ENCODE measurements at regions not wholly inside any gene's neighbourhood (a gene's known extent, or its start where the extent isn't known, plus 50 kb on each side); places are given as distances from the start of the nearest gene placed in this dataset.

DNA sequence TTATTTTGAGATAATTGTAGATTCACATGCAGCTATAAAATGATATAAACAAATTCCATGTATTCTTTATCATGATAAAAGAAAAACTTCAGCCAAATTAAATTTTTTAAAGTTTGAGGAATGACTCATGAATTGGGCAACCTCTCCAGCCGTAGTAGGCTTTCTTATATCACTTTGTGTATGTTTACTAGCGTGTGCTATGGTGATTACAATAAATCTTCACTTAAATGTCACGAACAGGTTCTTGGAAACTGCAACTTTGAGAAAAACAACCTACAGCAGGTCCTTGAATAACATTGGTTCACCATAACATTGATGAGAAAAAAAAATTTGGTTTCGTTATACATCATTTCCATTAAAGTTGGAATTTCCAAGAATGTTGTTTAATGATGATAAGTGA is 730.9 kb upstream of the TYRP1 start:
- no peak for DNase-seq (ENCODE audit: low spot score)
- no peak for ATAC-seq (ENCODE audit: low read depth)
- TF ChIP-seq, protein P1, sequence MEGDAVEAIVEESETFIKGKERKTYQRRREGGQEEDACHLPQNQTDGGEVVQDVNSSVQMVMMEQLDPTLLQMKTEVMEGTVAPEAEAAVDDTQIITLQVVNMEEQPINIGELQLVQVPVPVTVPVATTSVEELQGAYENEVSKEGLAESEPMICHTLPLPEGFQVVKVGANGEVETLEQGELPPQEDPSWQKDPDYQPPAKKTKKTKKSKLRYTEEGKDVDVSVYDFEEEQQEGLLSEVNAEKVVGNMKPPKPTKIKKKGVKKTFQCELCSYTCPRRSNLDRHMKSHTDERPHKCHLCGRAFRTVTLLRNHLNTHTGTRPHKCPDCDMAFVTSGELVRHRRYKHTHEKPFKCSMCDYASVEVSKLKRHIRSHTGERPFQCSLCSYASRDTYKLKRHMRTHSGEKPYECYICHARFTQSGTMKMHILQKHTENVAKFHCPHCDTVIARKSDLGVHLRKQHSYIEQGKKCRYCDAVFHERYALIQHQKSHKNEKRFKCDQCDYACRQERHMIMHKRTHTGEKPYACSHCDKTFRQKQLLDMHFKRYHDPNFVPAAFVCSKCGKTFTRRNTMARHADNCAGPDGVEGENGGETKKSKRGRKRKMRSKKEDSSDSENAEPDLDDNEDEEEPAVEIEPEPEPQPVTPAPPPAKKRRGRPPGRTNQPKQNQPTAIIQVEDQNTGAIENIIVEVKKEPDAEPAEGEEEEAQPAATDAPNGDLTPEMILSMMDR (IDR thresholded peaks at IDR 0.05; ENCODE audit: poor library complexity, severe bottlenecking) = no peak
- Histone ChIP-seq H3K4me3 (ENCODE audit: severe bottlenecking) (no peak overlapping the region), H3K27ac (ENCODE audit: poor library complexity, severe bottlenecking) (no peak overlapping the region), H3K9me3 (ENCODE audit: severe bottlenecking) (no peaks in the 10 kb centered on the region), H3K27me3 (ENCODE audit: insufficient read depth, poor library complexity, severe bottlenecking) (no peaks in the 10 kb centered on the region), H3K36me3 (ENCODE audit: low read depth) (no peaks in the 10 kb centered on the region), H3K4me1 (ENCODE audit: insufficient read depth, poor library complexity, severe bottlenecking) (no peaks in the 10 kb centered on the region)

DNA sequence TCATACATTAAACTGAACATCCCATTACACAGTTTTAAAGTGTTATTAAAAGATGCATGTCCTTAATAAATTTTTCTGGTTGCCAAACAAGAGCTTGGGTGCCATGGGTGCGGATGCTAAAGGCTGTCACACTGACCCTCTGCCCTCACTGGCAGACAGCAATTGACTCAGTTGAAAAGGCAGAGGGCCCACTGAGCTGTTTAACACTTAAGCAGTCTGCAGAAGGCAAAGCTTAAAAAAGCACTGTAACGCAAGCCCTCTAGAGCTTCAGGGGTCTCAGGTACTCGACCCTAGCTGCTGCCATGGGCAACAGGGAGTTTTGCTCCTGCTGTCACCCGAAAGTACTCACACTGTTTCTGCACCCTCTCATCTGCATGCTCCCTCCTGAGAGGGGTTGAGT is 726.4 kb upstream of the TYRP1 start:
- Histone ChIP-seq H3K36me3 (ENCODE audit: low read depth) (no peaks in the 10 kb centered on the region), H3K4me1 (ENCODE audit: insufficient read depth, poor library complexity, severe bottlenecking) (no peaks in the 10 kb centered on the region), H3K9me3 (ENCODE audit: severe bottlenecking) (no peaks in the 10 kb centered on the region), H3K27ac (ENCODE audit: poor library complexity, severe bottlenecking) (no peak overlapping the region), H3K4me3 (ENCODE audit: severe bottlenecking) (no peak overlapping the region), H3K27me3 (ENCODE audit: insufficient read depth, poor library complexity, severe bottlenecking) (no peaks in the 10 kb centered on the region)
- DNase-seq (ENCODE audit: low spot score) (no peak), ATAC-seq (ENCODE audit: low read depth) (no peak)
- TF ChIP-seq, protein P1 (IDR thresholded peaks at IDR 0.05; ENCODE audit: poor library complexity, severe bottlenecking) = no peak

DNA sequence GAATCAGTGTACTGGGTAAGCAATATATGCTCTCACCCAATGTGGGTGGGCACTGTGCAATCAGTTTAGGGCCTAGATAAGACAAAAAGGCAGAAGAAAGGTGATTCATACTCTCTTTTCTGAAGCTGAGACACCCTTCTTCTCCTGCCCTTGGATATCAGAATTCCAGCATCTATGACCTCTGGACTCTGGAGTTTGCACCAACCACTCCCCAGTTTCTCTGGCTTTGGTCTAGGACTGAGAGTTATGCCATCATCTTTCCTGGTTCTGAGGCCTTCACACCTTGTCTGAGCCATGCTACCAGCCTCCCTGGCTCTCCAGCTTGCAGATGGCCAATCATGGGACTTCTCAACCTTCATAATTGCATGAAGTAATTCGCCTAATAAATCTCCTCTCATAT is 724.6 kb upstream of the TYRP1 start:
- Histone ChIP-seq H3K9me3 (ENCODE audit: severe bottlenecking) (no peaks in the 10 kb centered on the region), H3K27me3 (ENCODE audit: insufficient read depth, poor library complexity, severe bottlenecking) (no peaks in the 10 kb centered on the region), H3K27ac (ENCODE audit: poor library complexity, severe bottlenecking) (no peak overlapping the region), H3K36me3 (ENCODE audit: low read depth) (no peaks in the 10 kb centered on the region), H3K4me3 (ENCODE audit: severe bottlenecking) (no peak overlapping the region), H3K4me1 (ENCODE audit: insufficient read depth, poor library complexity, severe bottlenecking) (no peaks in the 10 kb centered on the region)
- no peak for DNase-seq (ENCODE audit: low spot score)
- TF ChIP-seq, protein P1 (IDR thresholded peaks at IDR 0.05; ENCODE audit: poor library complexity, severe bottlenecking) = no peak
- ATAC-seq (ENCODE audit: low read depth) = no peak

DNA sequence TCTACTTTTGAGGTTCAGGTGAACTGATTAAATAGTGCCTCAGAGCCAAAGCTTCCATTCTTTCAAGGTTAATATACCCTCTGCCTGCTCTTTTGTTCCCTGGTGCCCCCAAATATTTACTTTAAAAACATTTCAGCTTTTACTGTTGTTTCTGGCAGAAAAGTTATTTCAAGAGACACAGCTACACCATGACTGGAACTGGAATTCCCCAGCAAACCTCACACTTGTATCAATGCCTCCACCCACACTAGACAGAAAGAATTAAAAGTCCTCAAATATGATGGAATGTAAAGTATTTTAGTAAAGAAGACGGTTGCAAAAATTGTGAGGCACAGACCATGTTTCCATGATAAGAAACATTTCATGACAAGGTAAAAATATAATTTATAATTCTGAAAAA is 720.2 kb upstream of the TYRP1 start:
- DNase-seq (ENCODE audit: low spot score) = no peak
- H3K4me3 ChIP-seq (ENCODE audit: severe bottlenecking) = no peak overlapping the region
- peaks cover 5% of the 10 kb centered on the region for H3K27me3 ChIP-seq (ENCODE audit: insufficient read depth, poor library complexity, severe bottlenecking)
- no peaks in the 10 kb centered on the region for H3K9me3 ChIP-seq (ENCODE audit: severe bottlenecking)
- TF ChIP-seq, protein P1 (IDR thresholded peaks at IDR 0.05; ENCODE audit: poor library complexity, severe bottlenecking) = no peak
- H3K36me3 ChIP-seq (ENCODE audit: low read depth) = no peaks in the 10 kb centered on the region
- no peak for ATAC-seq (ENCODE audit: low read depth)
- H3K27ac ChIP-seq (ENCODE audit: poor library complexity, severe bottlenecking) = no peak overlapping the region
- H3K4me1 ChIP-seq (ENCODE audit: insufficient read depth, poor library complexity, severe bottlenecking) = no peaks in the 10 kb centered on the region

DNA sequence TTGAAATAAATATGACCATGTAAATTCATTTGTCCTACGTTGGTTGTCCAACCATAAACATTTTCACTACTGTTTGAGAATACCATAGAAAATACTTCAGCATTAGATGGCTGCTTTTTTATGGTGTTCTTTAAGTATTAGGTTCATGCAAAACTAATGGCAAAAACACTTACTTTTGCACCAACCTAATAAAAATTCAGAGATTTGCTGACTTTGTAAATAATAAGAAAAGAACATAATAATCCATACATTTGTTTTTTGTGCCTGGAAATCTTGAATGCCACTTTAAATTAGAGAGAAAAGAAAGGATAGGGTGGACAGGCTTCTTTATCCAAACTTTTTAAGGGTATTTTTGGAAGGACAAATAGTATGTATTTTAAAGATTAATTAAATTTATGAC is 719.7 kb upstream of the TYRP1 start:
- ATAC-seq (ENCODE audit: low read depth) (no peak), DNase-seq (ENCODE audit: low spot score) (no peak)
- Histone ChIP-seq H3K27me3 (ENCODE audit: insufficient read depth, poor library complexity, severe bottlenecking) (peaks cover 5% of the 10 kb centered on the region), H3K27ac (ENCODE audit: poor library complexity, severe bottlenecking) (no peak overlapping the region), H3K9me3 (ENCODE audit: severe bottlenecking) (no peaks in the 10 kb centered on the region), H3K4me3 (ENCODE audit: severe bottlenecking) (no peak overlapping the region), H3K4me1 (ENCODE audit: insufficient read depth, poor library complexity, severe bottlenecking) (no peaks in the 10 kb centered on the region), H3K36me3 (ENCODE audit: low read depth) (no peaks in the 10 kb centered on the region)
- TF ChIP-seq, protein P1 (IDR thresholded peaks at IDR 0.05; ENCODE audit: poor library complexity, severe bottlenecking) = no peak

All from RWPE2 (cell line).